ENCODE measurements at regions not wholly inside any gene's neighbourhood (a gene's known extent, or its start where the extent isn't known, plus 50 kb on each side); places are given as distances from the start of the nearest gene placed in this dataset.

DNA sequence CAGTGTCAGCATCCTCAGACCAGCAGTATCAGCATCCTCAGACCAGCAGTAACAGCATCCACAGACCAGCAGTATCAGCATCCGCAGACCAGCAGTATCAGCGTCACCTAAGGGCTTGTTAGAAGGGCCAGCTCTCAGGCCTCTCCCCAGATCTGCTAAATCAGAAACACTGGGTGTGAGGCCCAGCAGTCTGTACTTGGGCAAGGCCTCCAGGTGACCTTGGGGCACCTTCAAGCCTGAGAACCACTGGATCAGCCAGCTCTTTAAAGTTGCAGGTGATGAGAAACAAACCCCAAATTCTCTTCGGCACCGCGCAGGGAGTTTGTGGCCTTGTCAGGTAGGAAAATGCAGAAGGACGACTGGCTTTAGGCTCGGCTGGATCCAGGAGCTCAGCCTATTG, 290.5 kb upstream of the CDH4 start:
- no peak overlapping the region for H3K27ac ChIP-seq
- H3K9me3 ChIP-seq = no peaks in the 10 kb centered on the region
- no peaks in the 10 kb centered on the region for H3K36me3 ChIP-seq
- no peak for DNase-seq
- no peak overlapping the region for H3K4me3 ChIP-seq
- WGBS, 2 donors = 89 to 91% methylated on average over 7 of the region's 7 CpGs
- TF ChIP-seq, protein P1, sequence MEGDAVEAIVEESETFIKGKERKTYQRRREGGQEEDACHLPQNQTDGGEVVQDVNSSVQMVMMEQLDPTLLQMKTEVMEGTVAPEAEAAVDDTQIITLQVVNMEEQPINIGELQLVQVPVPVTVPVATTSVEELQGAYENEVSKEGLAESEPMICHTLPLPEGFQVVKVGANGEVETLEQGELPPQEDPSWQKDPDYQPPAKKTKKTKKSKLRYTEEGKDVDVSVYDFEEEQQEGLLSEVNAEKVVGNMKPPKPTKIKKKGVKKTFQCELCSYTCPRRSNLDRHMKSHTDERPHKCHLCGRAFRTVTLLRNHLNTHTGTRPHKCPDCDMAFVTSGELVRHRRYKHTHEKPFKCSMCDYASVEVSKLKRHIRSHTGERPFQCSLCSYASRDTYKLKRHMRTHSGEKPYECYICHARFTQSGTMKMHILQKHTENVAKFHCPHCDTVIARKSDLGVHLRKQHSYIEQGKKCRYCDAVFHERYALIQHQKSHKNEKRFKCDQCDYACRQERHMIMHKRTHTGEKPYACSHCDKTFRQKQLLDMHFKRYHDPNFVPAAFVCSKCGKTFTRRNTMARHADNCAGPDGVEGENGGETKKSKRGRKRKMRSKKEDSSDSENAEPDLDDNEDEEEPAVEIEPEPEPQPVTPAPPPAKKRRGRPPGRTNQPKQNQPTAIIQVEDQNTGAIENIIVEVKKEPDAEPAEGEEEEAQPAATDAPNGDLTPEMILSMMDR (IDR thresholded peaks at IDR 0.05) = no peak
- intact Hi-C loops (cut with DNase I) = no loop called here
- H3K4me1 ChIP-seq = no peaks in the 10 kb centered on the region
- no peak for ATAC-seq
- H3K27me3 ChIP-seq = peaks cover 0 to 38% (median 16%) of the 10 kb centered on the region in 7 donors

DNA sequence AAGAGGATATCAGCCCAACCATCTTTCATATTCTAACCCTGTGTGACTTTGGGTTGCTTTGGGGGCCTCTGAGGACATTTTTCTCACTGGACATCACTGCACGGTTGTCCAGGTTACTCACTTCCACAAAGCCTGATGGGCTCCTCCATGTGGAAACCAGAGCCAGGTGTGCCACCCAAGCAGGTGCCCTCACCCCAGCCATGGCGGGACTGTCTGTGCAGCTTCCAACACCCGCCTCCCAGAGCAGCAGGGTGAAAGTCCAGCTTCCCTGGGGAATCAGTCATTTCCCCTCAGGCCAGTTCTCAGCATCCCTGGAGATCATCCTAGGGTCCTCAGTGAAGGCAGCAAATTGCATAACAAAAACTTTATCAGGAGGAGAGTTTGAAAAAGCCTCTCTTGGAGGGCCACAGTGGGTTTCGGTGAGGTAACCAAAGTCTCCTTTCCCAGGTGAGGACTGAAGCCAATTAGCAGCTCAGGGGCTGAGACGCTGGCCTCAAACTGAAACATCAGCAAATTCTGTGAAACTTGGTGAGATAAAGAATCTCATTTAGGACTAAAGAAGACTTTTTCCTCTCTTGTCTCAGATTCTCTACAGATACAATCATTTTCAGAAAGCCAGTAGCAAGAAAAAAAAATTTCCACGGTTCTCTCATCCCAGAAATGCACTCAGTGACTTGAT, 289.6 kb upstream of the CDH4 start:
- WGBS, 2 donors = 46 to 49% methylated on average over 6 of the region's 6 CpGs
- H3K9me3 ChIP-seq = no peaks in the 10 kb centered on the region
- no peak overlapping the region for H3K27ac ChIP-seq
- ATAC-seq = no peak
- H3K27me3 ChIP-seq = peaks cover 0 to 37% (median 12%) of the 10 kb centered on the region in 7 donors
- no peaks in the 10 kb centered on the region for H3K4me1 ChIP-seq
- intact Hi-C loops (cut with DNase I) = no loop called here
- no peak for DNase-seq
- no peaks in the 10 kb centered on the region for H3K36me3 ChIP-seq
- TF ChIP-seq, protein P1 (IDR thresholded peaks at IDR 0.05) = no peak
- H3K4me3 ChIP-seq = no peak overlapping the region

DNA sequence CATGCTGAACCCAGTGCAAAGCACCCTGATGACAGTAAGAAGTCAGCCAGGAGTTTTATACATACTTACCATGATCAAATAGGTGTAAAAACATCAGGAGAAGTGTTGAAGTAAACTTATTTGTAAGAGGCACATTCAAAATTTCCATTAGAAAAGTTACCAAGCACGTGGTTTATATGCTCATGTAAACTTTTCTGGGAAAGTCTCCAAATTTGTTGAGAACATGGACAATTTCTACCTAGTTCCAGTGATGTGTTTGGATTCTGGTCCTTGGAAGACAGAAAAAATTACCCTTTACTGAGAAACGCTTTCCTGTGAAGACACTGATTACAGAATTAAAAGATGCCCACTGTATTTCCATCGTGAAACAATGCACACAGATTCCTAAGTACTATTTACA, 288.9 kb upstream of the CDH4 start:
- Histone ChIP-seq H3K9me3 (no peaks in the 10 kb centered on the region), H3K4me3 (no peak overlapping the region), H3K4me1 (no peaks in the 10 kb centered on the region), H3K27me3 (peaks cover 0 to 40% (median 12%) of the 10 kb centered on the region in 7 donors), H3K36me3 (no peaks in the 10 kb centered on the region), H3K27ac (no peak overlapping the region)
- intact Hi-C loops (cut with DNase I) = no loop called here
- DNase-seq = no peak
- ATAC-seq = no peak
- TF ChIP-seq, protein P1 (IDR thresholded peaks at IDR 0.05) = no peak
- WGBS, 2 donors = 37 to 46% methylated on average over 3 of the region's 3 CpGs

DNA sequence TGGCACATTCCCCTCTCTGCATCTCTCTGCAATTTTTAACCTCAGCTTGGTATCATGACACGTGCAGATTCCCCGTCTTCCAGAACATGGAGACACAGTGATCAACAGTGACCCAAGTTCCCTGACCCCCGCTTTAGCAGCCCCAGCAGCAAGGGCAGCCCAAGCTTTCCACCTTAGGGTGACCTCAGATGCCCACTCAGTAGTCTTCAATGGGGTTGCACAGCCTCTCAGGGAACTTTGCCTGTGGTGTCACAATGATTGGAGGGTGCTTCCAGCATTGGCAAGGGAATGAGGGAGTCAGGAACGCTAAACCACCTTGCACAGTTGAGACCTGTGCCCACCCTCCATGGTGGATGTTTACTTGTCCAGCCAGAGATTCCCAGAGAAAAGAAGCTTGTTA, 287.1 kb upstream of the CDH4 start:
- H3K27ac ChIP-seq = no peak overlapping the region
- H3K4me1 ChIP-seq = no peaks in the 10 kb centered on the region
- peaks cover 0 to 51% (median 15%) of the 10 kb centered on the region in 7 donors for H3K27me3 ChIP-seq
- ATAC-seq = no peak
- no peaks in the 10 kb centered on the region for H3K36me3 ChIP-seq
- intact Hi-C loops (cut with DNase I) = no loop called here
- H3K4me3 ChIP-seq = no peak overlapping the region
- WGBS, 2 donors = 82 to 89% methylated on average over 4 of the region's 4 CpGs
- no peaks in the 10 kb centered on the region for H3K9me3 ChIP-seq
- TF ChIP-seq, protein P1 (IDR thresholded peaks at IDR 0.05) = no peak
- no peak for DNase-seq

Measured in heart right ventricle (tissue), 16 donors.